AG04449 (cell line): ENCODE measurements at regions not wholly inside any gene's neighbourhood (a gene's known extent, or its start where the extent isn't known, plus 50 kb on each side); places are given as distances from the start of the nearest gene placed in this dataset.

Experiments
- CTCF ChIA-PET: fragments of 350-600 bp; formaldehyde crosslinking; extraction: SDS; loops from one replicate; lab custom pipeline; 2021; ENCODE audit warnings: antibody characterized with exemption; lab: Yijun Ruan, JAX
- POLR2A ChIA-PET: fragments of 400-600, 350-600 bp; formaldehyde crosslinking; extraction: SDS; loops from one replicate; lab custom pipeline; 2020; ENCODE audit warnings: antibody characterized with exemption, inconsistent platforms; lab: Yijun Ruan, JAX
- DNase-seq: peaks from one replicate; pipeline ENCODE4 v3.0.0-alpha.2; 2010; ENCODE audit warnings: low read depth, low spot score
- H3K4me3 ChIP-seq: 2 replicates; pipeline ENCODE4 v1.5.1; 2011; ENCODE audit warnings: low read depth, mild to moderate bottlenecking, control low read depth, low read length
- TF ChIP-seq, protein P1 (sequence below): IDR thresholded peaks from one replicate; pipeline ENCODE4 v1.5.1; 2011; ENCODE audit warnings: mild to moderate bottlenecking, moderate library complexity, low read length, control low read depth, inconsistent platforms; ENCODE audit not compliant: insufficient read depth; ENCODE audit errors: missing control alignments

DNA sequence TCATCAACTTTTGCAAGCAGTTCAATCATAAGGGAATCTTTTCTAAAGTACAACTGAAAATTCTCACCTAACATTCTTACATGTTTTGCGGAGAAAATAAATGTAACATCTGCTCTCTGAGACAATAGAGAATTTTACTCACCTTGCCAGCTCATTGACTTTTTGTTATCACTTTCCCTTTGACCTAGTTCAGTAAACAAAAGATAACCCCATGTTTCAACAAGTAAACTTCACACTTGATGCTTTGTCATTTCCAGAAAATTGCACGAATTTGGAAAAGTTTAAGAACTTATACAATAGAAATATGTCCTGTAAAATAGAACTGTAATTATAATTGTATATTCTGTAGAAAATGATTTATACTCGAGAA, 1110.0 kb upstream of the ACVR2A start:
- CTCF ChIA-PET = interaction anchor here (1.8 kb wide), 1 partner anchor 1177 kb away, joined by 19 read pairs; no protein-coding TSS in a partner anchor
- TF ChIP-seq, protein P1, sequence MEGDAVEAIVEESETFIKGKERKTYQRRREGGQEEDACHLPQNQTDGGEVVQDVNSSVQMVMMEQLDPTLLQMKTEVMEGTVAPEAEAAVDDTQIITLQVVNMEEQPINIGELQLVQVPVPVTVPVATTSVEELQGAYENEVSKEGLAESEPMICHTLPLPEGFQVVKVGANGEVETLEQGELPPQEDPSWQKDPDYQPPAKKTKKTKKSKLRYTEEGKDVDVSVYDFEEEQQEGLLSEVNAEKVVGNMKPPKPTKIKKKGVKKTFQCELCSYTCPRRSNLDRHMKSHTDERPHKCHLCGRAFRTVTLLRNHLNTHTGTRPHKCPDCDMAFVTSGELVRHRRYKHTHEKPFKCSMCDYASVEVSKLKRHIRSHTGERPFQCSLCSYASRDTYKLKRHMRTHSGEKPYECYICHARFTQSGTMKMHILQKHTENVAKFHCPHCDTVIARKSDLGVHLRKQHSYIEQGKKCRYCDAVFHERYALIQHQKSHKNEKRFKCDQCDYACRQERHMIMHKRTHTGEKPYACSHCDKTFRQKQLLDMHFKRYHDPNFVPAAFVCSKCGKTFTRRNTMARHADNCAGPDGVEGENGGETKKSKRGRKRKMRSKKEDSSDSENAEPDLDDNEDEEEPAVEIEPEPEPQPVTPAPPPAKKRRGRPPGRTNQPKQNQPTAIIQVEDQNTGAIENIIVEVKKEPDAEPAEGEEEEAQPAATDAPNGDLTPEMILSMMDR = no peak
- POLR2A ChIA-PET = no interaction called here
- DNase-seq = no peak
- H3K4me3 ChIP-seq = no peak overlapping the region

DNA sequence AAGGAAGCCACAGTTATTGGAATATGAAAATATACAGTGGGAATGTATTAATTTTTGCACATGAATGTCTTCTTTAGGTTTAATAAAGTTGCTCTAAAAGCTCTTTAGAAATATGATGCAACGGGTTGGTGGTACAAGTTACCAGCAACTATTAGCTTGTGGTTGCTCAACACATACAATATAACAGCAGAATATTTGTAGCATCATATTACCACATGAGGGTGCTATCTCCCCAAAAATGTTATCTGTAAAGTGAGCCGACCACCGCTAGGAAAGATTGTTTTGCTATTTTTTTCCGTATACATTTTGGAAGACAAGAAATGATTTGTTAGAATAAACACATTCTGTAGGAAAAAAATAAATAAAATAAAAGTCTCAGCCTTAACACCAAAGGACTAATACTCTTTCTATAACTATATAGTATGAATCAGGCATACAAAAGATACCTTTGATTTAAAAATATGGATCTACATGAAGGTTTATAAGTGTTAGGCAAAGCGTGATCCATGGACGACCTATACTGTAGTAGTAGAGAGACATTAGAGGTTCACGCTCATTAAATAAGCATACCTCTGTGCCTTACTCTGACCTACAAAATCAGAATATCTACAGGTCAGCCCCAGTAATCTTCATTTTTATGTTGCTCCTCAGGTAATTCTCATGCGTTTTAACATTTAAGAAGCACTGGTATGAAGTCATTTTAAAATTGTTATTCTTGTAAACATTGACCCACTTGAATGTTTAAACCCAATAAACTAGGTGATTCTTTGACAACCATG, 1110.6 kb upstream of the ACVR2A start:
- H3K4me3 ChIP-seq = no peak overlapping the region
- ChIA-PET CTCF (interaction anchor here (0.6 to 1.8 kb wide), 4 partner anchors 1175 to 1204 kb away, joined by 3 to 19 read pairs (median 6); no protein-coding TSS in a partner anchor), POLR2A (no interaction called here)
- TF ChIP-seq, protein P1 = no peak
- DNase-seq = no peak

- no peak overlapping the region for H3K4me3 ChIP-seq
- no peak for DNase-seq
- ChIA-PET POLR2A (no interaction called here), CTCF (interaction anchor here (0.9 kb wide), 1 partner anchor 1178 kb away, joined by 3 read pairs; no protein-coding TSS in a partner anchor)
- TF ChIP-seq, protein P1 = no peak
Measured at GRCh38 chr2:146730882-146731281, 1113.9 kb upstream of the ACVR2A start.

GRCh38 chr2:146721486-146721885, 1123.3 kb upstream of the ACVR2A start:
- TF ChIP-seq, protein P1 = no peak
- ChIA-PET POLR2A (no interaction called here), CTCF (no interaction called here)
- no peak overlapping the region for H3K4me3 ChIP-seq
- no peak for DNase-seq

DNA sequence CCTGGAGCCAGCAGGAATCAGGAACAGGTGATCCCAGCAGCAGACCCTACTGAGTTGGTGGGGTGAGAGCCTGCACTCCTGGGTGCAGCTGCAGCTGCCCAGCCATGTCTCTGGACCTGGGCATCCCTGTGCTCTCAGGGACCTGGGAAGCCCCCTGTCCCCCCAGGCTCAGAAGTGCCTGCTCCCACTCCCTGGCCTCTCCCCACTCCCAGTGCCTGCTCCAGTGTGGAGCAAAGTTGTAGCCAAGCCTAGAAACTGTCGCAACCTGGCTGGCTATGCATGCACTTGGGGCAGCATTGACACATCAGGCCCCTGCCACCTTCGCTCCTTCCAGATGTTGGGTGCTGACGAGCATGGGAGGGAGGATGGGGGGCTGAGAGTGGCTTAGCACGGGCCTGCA, 1124.7 kb upstream of the ACVR2A start:
- ChIA-PET CTCF (no interaction called here), POLR2A (no interaction called here)
- no peak for DNase-seq
- no peak overlapping the region for H3K4me3 ChIP-seq
- TF ChIP-seq, protein P1 = no peak

DNA sequence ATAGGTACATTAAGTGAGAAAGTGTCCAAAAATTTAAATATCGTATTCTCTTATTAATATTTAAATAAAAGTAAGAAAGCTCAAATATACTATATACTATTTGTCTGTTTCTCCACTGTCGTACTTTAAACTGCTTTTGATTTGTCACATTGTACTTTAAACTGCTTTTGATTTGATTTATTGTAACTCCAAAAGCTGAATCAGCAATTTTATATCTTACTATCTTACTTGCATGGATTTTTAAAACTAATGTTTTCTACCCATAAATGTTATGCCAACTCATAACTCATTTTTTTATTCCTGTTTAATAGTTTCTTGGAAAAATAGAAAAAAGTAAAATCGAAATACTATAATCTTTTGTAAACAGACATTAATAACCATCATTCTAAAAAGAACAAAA, 1128.2 kb upstream of the ACVR2A start:
- ChIA-PET CTCF (no interaction called here), POLR2A (no interaction called here)
- DNase-seq = no peak
- H3K4me3 ChIP-seq = no peak overlapping the region
- TF ChIP-seq, protein P1 = no peak
